22Rv1 (cell line): ENCODE measurements at regions not wholly inside any gene's neighbourhood (a gene's known extent, or its start where the extent isn't known, plus 50 kb on each side); places are given as distances from the start of the nearest gene placed in this dataset.

Experiments
- H3K27ac ChIP-seq: fragments of 450-650 bp; 2 replicates; pipeline ENCODE4 v1.5.1; 2017
- ZFX ChIP-seq: fragments of 450-650 bp; IDR thresholded peaks from 2 replicates; pipeline ENCODE4 v1.6.1; 2017; ENCODE audit warnings: antibody characterized with exemption, borderline replicate concordance
- TF ChIP-seq, protein P1 (sequence below): fragments of 450-650 bp; IDR thresholded peaks from 2 replicates; pipeline ENCODE4 v1.5.1; 2017; ENCODE audit warnings: mild to moderate bottlenecking

DNA sequence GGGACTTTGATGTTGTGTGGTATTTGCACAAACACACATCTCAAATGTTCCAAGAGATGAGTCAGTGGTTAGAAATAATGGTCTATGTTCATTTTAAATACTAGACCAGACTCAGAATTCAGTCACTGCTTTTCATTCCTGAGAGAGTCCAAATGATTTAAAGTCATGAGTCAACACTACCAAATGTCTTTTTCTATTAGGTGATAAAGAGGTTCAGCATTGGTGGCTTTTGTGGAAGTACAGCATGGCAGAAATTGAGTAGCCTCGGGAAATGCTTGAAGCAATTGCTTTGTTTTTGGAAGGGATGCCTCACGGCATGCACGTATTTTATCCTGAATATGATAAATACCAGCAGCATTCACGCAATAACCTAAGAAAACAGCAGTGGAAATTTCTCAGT lies 115.7 kb downstream of the DIO2 start:
- TF ChIP-seq, protein P1, sequence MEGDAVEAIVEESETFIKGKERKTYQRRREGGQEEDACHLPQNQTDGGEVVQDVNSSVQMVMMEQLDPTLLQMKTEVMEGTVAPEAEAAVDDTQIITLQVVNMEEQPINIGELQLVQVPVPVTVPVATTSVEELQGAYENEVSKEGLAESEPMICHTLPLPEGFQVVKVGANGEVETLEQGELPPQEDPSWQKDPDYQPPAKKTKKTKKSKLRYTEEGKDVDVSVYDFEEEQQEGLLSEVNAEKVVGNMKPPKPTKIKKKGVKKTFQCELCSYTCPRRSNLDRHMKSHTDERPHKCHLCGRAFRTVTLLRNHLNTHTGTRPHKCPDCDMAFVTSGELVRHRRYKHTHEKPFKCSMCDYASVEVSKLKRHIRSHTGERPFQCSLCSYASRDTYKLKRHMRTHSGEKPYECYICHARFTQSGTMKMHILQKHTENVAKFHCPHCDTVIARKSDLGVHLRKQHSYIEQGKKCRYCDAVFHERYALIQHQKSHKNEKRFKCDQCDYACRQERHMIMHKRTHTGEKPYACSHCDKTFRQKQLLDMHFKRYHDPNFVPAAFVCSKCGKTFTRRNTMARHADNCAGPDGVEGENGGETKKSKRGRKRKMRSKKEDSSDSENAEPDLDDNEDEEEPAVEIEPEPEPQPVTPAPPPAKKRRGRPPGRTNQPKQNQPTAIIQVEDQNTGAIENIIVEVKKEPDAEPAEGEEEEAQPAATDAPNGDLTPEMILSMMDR: no peak
- no peak for TF ChIP-seq ZFX
- no peak overlapping the region for H3K27ac ChIP-seq

DNA sequence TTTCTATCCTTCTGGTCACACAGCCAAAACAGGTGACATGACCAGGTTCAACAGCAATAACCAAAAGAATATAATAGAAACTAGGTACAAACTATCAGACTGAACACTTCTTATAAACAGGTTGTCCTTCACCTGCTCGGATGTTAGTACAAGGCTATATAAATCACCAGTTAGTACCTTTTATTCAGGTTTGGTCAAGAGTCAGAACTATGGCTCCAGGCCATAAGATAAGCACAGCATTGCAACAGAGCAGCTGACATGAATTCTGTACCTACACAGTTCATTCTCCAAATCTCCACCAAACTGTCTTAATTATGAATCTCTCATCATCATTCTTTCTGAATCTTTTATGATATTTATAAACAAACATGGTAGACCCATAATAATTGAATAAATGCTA lies 123.9 kb downstream of the DIO2 start:
- no peak overlapping the region for H3K27ac ChIP-seq
- TF ChIP-seq, protein P1: no peak
- no peak for TF ChIP-seq ZFX

DNA sequence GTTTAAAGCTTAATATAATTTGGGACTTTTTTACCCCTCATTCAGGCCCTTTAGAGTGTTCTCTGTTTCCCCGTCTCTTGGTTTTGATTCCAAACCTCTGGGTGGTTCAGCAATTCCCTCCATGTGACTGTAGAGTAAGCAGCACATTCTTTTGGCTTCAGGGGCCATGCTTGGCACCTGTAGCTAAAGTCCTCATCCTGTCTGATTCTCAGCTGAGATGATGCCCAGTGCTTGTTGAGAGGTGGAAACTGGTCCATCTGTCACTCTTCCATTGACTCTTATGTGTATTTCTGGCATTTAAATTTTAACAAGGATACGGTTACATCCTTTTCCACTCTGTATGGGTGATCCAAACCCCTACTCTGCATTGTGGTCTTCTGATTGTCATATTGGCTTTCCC lies 127.1 kb downstream of the DIO2 start:
- TF ChIP-seq, protein P1: no peak
- no peak for TF ChIP-seq ZFX
- H3K27ac ChIP-seq: no peak overlapping the region

DNA sequence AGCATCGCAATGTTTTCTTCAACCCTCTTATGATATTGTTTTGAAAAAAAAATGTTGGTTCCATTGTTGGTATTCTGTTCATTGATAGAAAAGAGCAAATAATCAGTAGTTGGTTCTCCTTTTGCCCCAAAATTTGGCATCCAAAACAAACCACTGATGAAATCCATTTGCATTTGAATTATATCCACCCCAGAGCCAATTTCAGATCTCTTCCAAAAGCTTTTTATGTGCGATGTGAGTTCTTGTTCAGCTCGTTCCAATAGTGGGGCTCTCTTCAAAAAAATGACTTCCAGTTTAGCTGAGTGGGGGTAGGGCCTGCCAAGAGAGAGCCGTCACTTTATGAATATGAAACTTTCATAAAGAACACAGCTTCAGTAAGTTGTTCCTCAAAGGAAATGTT lies 130.7 kb downstream of the DIO2 start:
- no peak overlapping the region for H3K27ac ChIP-seq
- TF ChIP-seq, protein P1: no peak
- no peak for TF ChIP-seq ZFX

DNA sequence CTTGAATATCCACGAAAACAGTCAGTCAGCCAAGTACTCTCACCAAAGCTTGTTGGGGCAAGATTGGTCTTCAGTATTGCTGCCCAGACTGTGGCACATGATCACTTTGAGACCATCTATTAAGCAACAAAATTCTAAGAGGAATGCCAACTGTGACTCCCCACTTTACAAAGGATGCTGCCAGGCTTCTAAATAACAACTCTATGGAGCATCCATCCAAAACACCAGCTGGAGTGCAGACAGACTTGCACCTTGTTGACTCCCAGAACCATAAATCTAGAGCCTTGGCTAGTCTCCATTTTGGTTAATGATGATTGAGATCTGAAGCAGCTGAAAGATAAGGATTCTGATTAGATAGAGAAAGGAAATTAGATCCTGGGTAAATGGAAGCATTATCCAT lies 132.8 kb downstream of the DIO2 start:
- TF ChIP-seq ZFX: no peak
- TF ChIP-seq, protein P1: no peak
- no peak overlapping the region for H3K27ac ChIP-seq

DNA sequence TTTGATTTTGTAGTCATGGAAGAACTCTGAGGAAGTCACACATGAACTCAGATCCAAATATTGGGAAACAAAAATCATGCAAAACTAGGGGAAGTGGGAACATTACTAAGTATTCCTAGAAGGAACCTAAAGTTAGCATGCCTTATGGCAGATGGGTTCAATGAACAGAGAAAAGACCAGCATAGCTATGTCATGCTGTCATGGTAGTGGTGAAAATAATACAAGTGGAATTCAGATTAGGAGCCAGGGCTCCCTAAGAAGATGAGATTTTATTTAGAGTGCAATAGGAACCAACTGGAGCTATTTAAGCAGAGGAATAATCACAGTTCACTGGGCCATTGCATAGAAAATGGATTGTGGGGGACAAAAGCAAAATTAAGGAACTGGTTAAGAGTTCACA lies 134.0 kb downstream of the DIO2 start:
- TF ChIP-seq ZFX: no peak
- TF ChIP-seq, protein P1: no peak
- no peak overlapping the region for H3K27ac ChIP-seq

DNA sequence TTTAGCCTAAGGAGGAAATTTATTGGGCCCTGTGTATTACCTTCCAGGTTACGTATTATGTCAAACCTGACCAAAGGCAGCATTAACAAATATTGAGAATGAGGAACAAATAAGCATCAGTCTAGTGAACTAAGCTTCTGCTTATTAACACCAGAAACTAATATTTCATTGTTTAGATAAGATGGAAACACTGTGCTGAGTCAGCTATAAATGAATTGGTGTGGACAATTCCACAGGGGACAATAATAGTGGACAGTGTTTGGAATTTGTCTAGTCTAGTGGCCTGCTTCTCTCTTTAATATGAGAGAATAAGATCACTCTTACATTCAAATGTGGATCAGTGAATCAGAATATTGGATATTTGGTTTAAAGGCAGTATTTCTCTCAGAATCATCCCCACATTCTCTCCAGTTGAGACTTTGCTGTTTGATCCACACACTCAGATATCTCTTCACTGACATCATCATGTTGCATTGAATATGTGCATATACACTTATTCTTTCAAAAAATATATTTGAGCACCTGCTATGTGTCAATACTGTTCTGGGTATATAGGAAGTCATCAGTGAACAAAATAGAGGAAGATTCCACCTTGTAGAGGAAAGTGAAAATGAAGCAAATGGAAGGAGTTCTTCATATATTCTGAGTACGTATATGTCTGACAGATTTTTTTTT lies 136.3 kb downstream of the DIO2 start:
- TF ChIP-seq, protein P1: no peak
- TF ChIP-seq ZFX: no peak
- H3K27ac ChIP-seq: no peak overlapping the region
